Fibroblast of pulmonary artery (primary cell): ENCODE measurements at regions not wholly inside any gene's neighbourhood (a gene's known extent, or its start where the extent isn't known, plus 50 kb on each side); places are given as distances from the start of the nearest gene placed in this dataset.

Source experiments
- DNase-seq: peaks from one replicate; pipeline ENCODE4 v3.0.0-alpha.2; 2010; ENCODE audit warnings: low read depth
- H3K4me3 ChIP-seq: replicated peaks from 2 replicates; pipeline ENCODE4 v1.5.1; 2011; ENCODE audit warnings: low read depth, mild to moderate bottlenecking, control low read depth, low read length, moderate library complexity
- CTCF ChIP-seq: IDR thresholded peaks from 2 replicates; pipeline ENCODE4 v1.5.1; 2011; ENCODE audit warnings: mild to moderate bottlenecking, control low read depth, low read length, inconsistent platforms; ENCODE audit errors: missing control alignments

GRCh38 chr3:98954242-98954641, 52.7 kb upstream of the DCBLD2 start:
- no peak overlapping the region for H3K4me3 ChIP-seq
- no peak for TF ChIP-seq CTCF
- DNase-seq: no peak

- no peak for TF ChIP-seq CTCF
- H3K4me3 ChIP-seq: no peak overlapping the region
- DNase-seq: no peak
These were observed 50.9 kb upstream of the DCBLD2 start for GRCh38 chr3:98952404-98952803.
